ENCODE measurements at regions not wholly inside any gene's neighbourhood (a gene's known extent, or its start where the extent isn't known, plus 50 kb on each side); places are given as distances from the start of the nearest gene placed in this dataset.

DNA sequence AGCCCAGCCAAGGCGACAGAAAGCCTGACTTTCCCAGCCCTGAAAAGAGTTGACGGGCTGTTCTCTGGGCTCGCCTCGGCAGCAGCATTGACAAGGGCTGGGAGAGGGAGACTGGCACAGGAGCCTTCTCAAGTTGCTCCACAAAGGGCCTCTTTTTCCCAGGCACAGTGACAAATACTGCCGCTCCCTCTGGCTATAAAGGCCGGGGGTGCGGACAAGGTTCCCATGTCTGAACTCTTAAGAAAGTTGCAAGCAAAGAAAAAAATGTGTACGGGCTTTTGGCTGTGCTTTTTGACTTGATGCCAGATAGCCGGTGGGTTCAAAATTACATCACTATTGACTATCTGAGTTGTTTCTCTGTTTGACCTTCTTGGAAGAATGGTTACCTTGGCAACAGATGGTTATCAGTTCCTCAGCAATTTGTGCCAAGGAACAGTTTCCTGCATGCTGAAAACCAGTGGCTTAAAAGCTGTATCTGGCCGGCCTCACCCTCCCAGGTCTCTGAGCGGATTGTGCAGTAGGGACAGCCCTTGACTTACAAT, 115.9 kb upstream of the EEPD1 start:
- 0 out of 2 replicates have a peak overlapping the region, but pooled peaks have one; percentile 40 for H3K14ac ChIP-seq (ENCODE audit: insufficient read depth, low read length)
- H3K79me2 ChIP-seq (ENCODE audit: insufficient read depth, low read length), result no peaks in the 10 kb centered on the region
- H2BK15ac ChIP-seq (ENCODE audit: low read depth, low read length), result no peak overlapping the region
- H3K23me2 ChIP-seq (ENCODE audit: insufficient read length, low read depth, low read length, poor library complexity, severe bottlenecking), result no peaks in the 10 kb centered on the region
- Mint-ChIP-seq H3K27ac (no peak overlapping the region), H3K4me1 (peaks cover 14 to 17% of the 10 kb centered on the region in 2 experiments), H3K4me3 (no peak overlapping the region), H3K27me3 (ENCODE audit: low read depth) (peaks cover 14% of the 10 kb centered on the region), H3K9me3 (no peaks in the 10 kb centered on the region; a peak in 1 of 5 replicates), H3K36me3 (ENCODE audit: insufficient read depth in 1 of 3, low read depth in 3 of 3) (no peaks in the 10 kb centered on the region; a peak in 2 of 7 replicates)
- H2AFZ ChIP-seq (ENCODE audit: low read length), result no peak overlapping the region
- no peaks in the 10 kb centered on the region for H4K20me1 ChIP-seq (ENCODE audit: control insufficient read depth, insufficient read depth, insufficient read length)
- no peak overlapping the region for H2AK5ac ChIP-seq (ENCODE audit: insufficient read length, low read length)
- H3K23ac ChIP-seq (ENCODE audit: insufficient read length, low read depth, low read length), result no peak overlapping the region
- no peaks in the 10 kb centered on the region for H3K27me3 ChIP-seq (ENCODE audit: insufficient read depth, low read length)
- H4K5ac ChIP-seq (ENCODE audit: insufficient read length, low read depth, low read length), result no peak overlapping the region
- H2BK5ac ChIP-seq (ENCODE audit: insufficient read length, low read length), result no peak overlapping the region
- no peak overlapping the region for H3T11ph ChIP-seq (ENCODE audit: low read length)
- no CpG with 5 or more reads among the region's 11 CpGs for WGBS (ENCODE audit: extremely low coverage, insufficient read length, low lambda C conversion rate)
- H3K4ac ChIP-seq (ENCODE audit: low read depth, low read length), result no peak overlapping the region
- H4K91ac ChIP-seq (ENCODE audit: insufficient read length, low read depth, low read length), result no peak overlapping the region
- no peak overlapping the region for H3K27ac ChIP-seq (ENCODE audit: insufficient read length, low read depth, low read length)
- no peak overlapping the region for H4K8ac ChIP-seq (replicated peaks; ENCODE audit: insufficient read length, low read depth, low read length)
- TF ChIP-seq, protein P1, sequence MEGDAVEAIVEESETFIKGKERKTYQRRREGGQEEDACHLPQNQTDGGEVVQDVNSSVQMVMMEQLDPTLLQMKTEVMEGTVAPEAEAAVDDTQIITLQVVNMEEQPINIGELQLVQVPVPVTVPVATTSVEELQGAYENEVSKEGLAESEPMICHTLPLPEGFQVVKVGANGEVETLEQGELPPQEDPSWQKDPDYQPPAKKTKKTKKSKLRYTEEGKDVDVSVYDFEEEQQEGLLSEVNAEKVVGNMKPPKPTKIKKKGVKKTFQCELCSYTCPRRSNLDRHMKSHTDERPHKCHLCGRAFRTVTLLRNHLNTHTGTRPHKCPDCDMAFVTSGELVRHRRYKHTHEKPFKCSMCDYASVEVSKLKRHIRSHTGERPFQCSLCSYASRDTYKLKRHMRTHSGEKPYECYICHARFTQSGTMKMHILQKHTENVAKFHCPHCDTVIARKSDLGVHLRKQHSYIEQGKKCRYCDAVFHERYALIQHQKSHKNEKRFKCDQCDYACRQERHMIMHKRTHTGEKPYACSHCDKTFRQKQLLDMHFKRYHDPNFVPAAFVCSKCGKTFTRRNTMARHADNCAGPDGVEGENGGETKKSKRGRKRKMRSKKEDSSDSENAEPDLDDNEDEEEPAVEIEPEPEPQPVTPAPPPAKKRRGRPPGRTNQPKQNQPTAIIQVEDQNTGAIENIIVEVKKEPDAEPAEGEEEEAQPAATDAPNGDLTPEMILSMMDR (conservative IDR thresholded peaks at IDR 0.05), result no peak
- H3K18ac ChIP-seq (ENCODE audit: insufficient read length, low read depth, low read length), result no peak overlapping the region
- DNase-seq, result no peak
- H2BK12ac ChIP-seq (ENCODE audit: insufficient read length, low read depth, low read length), result no peak overlapping the region
- no peak overlapping the region for H3K56ac ChIP-seq (ENCODE audit: insufficient read length, low read depth, low read length)
- no peaks in the 10 kb centered on the region for H3K9me3 ChIP-seq (ENCODE audit: control insufficient read depth, low read depth, low read length)
- no peak overlapping the region for H2BK20ac ChIP-seq (ENCODE audit: low read depth, low read length, poor library complexity, severe bottlenecking)
- no peak overlapping the region for H3K9ac ChIP-seq (ENCODE audit: extremely low read depth, insufficient read length, low read length)
- H3K4me2 ChIP-seq (ENCODE audit: insufficient read depth, insufficient read length, low read length), result no peak overlapping the region
- no peak overlapping the region for H2BK120ac ChIP-seq (ENCODE audit: low read depth, low read length, poor library complexity, severe bottlenecking)
- H3K79me1 ChIP-seq (ENCODE audit: insufficient read depth, low read depth, low read length, poor library complexity, severe bottlenecking), result no peaks in the 10 kb centered on the region
- H3K4me1 ChIP-seq (ENCODE audit: insufficient read depth, low read length), result no peaks in the 10 kb centered on the region
